Superior temporal gyrus (tissue), 1 donor: ENCODE measurements at regions not wholly inside any gene's neighbourhood (a gene's known extent, or its start where the extent isn't known, plus 50 kb on each side); places are given as distances from the start of the nearest gene placed in this dataset.
"Not testable (repeated sequence)": the region's sequence is repeated elsewhere in the genome, so short reads cannot be mapped to it uniquely, and the experiment has no call there.

ENCODE experiments used
- DNase-seq: peaks from one replicate; pipeline ENCODE4 v3.0.0-alpha.2; 2016; ENCODE audit errors: extremely low spot score

DNA sequence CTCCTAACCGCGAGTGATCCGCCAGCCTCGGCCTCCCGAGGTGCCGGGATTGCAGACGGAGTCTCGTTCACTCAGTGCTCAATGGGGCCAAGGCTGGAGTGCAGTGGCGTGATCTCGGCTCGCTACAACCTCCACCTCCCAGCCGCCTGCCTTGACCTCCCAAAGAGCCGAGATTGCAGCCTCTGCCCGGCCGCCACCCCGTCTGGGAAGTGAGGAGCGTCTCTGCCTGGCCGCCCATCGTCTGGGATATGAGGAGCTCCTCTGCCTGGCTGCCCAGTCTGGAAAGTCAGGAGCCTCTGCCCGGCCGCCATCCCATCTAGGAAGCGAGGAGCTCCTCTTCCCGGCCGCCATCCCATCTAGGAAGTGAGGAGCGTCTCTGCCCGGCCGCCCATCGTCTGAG is 58.8 kb upstream of the ANKRD30BL start:
- DNase-seq = not testable (repeated sequence)

DNA sequence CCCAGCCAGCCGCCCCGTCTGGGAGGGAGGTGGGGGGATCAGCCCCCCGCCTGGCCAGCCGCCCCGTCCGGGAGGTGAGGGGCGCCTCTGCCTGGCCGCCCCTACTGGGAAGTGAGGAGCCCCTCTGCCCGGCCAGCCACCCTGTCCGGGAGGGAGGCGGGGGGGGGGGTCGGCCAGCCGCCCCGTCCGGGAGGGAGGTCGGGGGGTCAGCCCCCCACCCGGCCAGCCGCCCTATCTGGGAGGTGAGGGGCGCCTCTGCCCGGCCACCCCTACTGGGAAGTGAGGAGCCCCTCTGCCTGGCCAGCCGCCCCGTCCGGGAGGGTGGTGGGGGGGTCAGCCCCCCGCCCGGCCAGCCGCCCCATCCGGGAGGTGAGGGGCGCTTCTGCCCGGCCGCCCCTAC is 60.1 kb upstream of the ANKRD30BL start:
- DNase-seq = not testable (repeated sequence)

DNA sequence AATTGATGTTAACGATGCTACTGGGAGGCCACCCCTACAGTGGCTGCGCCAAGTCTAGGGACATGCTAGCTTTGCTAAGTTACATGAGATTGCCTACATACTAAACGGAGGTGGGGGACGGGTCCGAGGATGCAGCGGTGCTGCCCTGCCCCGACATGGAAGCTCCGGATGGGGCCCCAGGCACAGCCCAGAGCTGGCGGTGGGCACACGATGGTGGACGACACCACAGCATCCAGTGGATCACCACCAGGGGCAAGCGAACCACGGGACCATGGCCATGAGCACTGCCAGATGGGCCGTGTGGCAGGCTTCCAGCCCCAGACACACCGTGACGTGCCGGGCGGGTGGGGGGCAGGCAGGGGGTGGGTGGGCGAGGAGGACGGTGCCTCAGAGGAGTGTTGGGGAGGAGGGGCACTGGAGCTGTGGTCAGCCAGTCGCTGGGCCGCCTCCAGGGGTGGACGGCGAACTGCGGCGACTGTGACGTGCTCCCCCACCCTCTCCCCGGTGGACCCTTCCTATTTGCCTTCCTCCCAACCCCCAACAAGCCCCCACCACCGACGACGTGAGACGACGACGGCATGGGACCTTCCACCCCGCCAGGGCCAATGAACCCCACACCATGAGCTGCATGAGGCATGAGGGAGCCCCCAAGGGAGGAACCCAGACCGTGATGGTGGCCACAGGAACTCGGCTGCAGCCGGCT is 90.6 kb upstream of the ANKRD30BL start:
- no peak for DNase-seq

DNA sequence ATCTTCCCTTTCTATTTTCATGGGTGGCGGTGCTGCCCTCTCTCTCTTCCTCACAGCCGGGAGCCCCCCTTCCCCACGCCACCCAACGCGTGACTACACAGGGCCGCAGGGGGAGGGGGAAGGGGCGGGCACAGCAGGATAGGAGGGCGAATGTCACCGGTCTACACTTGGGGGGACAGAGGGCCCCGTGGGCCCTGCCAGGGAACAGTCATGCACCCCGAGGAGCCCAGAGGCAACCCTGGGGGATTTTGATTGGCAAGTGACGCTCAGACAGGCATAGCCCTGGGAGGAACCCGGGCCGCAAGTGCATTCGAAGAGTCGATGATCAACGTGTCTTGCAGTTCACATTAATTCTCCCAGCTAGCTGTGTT is 91.1 kb upstream of the ANKRD30BL start:
- DNase-seq = no peak

DNA sequence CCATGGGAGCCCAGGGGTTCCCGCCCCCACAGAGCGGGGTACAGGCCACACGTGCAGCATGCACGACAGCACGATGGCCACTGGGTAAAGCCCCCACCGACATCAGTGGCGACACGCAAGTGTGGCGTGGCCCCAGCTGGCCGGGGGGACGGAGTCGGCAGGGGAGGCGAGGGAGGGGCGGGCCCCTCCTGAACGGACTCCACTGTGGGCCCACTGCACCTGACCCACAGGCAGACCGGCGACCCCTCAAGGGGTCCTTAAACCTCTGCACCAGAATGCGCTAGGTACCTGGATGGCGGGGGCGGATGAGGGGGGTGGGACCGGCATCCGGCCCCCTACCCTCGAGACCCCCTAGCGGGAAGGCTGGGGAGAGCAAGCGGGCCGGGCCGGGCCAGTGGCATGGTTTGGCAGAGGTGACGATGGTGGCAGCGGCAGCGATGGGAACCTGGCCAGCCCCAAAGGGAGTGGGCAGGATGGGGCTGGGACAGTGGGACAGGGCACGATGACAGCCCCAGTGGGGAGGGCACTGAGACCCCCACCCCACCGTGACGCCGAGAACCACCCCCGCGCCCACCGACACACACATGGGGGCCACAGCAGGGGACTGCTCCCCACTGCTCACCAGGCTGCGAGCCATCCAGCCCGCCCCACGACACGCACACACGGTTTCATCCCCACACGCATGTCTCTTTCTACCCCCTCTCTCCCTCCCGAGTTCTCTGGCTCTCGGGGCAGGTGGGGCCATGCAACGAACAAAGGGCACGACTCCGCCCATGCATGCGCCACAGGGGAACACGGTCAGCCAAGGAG is 91.9 kb upstream of the ANKRD30BL start:
- no peak for DNase-seq

DNA sequence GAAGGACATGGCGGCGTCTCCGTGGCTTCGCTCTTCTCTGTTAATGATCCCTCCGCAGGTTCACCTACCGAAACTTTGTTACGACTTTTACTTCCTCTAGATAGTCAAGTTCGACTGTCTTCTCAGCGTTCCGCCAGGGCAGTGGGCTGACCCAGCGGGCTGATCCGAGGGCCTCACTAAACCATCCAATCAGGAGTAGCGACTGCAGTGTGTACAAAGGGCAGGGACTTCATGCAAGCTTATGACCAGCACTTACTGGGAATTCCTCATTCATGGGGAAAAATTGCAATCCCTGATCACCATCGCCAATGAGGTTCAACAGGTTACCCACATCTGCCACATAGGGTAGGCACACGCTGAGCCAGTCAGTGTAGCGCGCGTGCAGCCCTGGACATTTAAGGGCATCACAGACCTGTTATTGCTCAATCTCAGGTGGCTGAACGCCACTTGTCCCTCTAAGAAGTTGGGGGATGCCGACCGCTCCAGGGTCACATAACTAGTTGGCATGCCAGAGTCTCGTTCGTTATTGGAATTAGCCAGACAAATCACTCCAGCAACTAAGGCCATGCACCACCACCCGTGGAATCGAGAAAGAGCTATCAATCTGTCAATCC is 92.7 kb upstream of the ANKRD30BL start:
- DNase-seq = not testable (repeated sequence)

DNA sequence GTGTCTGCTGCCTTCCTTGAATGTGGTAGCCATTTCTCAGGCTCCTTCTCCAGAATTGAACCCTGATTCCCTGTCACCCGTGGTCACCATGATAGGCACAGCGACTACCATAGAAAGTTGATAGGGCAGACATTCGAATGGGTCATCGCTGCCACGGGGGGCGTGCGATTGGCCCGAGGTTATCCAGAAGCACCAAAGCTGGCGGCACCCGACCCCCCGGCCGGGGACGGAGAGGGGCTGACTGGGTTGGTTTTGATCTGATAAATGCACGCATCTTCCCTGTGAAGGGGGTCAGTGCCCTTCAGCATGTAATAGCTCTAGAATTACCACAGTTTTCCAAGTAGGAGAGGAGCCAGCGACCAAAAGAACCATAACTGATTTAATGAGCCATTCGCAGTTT is 94.0 kb upstream of the ANKRD30BL start:
- no peak for DNase-seq

DNA sequence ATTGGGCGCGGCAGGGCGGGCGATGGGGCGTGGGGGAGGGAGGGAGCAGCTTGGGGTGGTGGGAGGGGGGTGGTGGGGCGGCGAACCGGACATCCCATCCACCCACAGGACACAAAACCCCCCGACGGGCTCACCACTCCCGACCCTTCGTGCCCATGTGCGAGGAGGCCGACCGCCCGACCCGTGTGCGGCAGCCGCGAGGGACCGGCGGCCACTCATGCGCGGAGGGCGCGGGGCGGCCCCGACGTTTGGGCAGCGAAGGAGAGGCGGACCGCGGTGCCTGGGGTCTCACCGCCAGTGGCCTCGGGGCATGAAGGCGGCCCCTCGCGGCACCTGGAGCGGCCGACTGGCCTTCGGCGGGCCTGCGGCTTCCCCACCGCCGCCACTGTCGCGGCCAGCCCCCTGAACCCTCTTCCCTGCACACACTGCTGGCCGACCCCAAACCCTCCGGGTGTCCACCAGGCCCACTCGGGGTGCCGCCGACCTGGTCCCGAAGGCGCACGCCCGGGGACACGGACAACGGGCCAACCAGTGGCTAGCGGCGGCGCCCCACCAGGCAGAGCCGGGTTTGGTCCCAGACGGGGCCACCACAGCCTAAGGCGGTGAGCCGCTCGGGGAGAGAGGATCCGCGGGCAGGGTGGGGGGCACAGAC is 94.6 kb upstream of the ANKRD30BL start:
- DNase-seq = no peak

DNA sequence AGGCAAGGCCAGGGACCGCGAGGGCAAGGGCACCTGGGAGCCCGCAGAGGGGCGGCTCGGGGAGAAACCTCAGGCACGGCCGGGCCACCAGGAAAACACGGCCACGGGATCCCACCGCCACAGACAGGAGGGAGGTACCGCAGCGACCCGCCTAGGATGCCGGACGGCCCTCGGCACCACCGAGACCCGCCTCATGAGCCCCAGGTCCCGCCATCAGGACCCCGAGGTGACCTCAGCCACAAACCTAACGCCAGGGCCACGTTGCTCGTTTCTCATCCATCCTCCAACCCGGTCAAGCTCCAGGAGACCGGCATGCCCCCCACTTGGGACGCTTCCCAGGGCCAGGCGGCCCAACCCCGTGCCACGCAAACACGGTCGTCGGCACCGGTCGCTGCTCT is 95.2 kb upstream of the ANKRD30BL start:
- not testable (repeated sequence) for DNase-seq

DNA sequence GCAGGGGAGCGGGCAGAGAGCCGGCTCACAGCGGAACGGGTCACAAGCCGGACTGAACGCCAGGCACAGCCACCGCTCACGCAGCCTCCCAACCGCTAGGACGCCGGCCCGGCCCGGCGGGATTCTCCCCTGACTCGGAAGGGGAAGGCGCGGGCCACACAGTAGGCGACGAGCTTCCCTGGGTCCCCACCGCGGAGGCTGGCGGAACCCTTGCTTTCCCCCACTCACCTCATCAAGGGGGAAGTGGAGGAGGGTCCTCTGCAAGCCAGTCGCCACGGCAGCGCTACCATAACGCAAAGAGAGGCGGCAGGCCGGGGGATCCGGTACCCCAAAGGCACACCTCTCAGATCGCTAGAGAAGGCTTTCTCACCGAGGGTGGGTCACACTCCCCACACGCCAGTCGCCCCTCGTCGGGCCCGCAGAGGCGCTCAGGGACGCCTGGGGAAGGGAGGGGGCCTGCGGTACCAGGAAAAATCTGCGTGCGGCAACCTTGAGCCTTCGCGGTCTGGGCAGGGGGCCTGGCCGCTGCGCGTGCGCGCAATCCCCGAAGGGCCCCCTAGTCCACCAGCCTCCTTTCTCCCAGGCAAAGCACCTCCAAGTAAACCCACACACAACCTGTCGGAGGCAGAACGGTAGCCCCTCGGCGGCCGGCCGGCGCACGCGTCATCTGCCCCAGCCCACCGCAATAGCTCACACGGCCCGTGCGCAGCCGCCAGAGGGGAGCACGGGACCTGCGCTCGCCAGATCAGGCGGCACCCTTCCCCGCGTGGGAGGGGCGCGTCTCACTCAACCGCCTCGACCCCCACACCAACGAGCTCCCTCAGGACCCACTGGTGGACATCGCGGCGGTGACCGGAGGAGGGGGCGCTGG is 95.8 kb upstream of the ANKRD30BL start:
- not testable (repeated sequence) for DNase-seq

DNA sequence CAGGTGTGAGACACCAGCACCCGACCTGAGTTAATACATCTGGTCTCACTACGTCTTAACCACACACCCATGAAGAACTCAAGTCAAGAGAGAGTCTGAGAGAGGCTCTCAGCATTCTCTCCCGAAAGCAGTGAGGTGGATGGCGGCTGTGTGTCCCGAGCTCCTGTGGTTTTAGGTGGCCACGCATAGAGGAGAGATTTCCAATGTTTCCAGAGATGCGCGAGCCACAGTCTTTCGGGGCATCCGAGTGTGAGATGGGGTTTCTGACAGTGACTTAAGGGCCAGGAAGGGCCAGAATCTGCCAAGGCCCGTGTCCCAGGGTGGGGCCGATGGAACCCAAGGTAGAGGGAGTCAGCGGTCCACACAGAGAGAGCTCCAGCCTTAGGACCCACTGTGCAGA is 97.5 kb upstream of the ANKRD30BL start:
- not testable (repeated sequence) for DNase-seq

DNA sequence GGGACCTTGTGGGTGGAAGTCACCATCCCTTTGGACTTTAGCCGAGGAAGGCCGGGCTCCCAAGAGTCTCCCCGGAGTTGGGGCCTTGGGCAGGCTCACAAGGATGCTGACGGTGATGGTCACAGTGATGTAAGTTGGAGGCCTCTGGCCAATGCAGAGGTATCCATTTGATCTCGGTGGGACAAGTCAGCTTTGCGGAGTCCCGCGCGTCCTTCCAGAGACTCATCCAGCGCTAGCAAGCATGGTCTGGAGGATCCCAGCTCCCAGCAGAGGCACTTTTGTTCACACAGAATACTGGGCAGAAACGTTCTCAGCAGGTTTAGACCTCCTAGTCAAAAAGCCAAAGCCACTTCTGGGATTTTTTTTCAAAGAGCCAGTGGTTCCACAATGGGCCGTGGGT is 103.8 kb upstream of the ANKRD30BL start:
- DNase-seq = not testable (repeated sequence)

DNA sequence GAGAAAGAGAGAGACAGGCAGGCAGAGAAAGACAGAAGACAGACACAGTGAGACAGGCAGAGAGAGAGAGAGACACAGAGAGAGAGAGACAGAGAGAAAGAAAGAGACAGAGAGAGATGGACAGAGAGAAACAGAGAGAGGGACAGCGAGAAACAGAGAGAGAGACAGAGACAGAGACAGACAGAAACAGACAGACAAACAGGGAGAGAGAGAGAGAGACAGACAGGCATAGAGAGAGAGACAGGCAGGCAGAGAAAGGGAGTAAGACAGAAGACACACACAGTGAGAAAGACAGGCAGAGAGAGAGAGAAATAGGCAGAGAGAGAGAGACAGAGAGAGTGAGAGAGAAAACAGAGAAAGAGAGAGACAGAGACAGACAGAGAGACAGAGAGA is 105.3 kb upstream of the ANKRD30BL start:
- no peak for DNase-seq

DNA sequence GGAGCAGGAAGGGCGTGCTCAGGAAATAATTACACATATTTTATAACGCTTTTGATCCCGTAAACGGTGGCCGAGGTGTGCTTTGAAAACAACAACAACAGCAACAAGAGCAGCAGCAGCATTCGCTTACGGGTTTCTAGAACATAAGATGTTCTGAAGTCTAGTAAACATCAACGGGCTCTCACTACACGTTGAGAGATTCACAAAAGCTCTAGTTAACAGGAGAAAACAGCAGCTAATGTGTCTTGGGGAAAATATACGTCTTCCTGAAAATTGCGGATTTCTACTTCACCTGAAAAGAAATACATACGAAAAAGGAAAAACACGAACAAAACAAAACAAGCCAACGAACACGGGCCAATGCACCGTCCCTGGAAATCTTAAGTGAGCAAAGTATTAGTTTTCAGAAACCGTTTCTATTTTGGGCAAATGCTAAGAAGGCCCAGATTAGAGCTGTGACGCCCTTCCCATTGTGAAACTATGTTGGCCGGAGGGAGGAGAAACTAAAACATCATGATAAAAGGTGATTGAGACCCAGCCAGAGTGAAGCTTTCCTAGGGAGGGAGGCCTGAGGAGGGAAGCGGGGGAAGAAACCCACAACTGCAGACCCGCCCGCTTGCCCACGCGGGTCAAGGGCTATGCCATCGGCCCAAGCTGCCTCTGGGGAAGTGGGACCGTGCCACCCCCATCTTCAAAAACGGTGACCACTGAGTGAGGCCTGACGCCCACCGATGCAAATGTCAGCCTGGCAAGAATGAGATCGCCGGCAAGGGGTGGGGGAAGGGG is 105.9 kb upstream of the ANKRD30BL start:
- DNase-seq = peak; percentile 11

DNA sequence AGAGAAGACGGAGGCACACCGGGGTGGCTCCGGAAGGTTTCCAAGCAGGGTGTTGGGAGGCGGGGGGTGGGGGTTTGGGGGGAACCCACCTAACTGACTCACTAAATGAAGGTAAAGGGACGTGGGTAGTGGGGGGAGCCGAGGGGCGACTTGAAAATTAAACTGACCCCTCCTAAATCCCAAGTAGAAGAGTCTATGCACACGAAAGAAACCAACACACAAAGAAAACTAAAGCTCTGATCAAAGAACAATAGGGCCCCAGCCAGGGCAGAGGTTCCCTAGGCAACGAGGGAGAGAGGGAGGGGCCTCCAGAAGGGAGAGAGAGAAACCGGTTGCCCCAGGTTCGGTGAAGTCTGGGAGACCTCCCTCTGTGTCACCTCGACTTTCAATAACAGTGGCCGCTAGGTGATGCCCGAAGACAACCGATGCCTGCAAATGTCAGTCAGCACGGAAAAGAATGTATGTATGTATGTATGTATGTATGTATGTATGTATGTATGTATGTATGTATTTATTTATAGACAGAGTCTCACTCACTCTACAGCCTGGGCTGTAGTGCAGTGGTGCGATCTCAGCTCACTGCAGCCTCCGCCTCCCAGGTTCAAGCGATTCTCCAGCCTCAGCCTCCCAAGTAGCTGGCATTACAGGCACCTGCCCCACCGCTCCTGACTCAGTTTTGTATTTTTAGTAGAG is 106.7 kb upstream of the ANKRD30BL start:
- peak; percentile 18 for DNase-seq

DNA sequence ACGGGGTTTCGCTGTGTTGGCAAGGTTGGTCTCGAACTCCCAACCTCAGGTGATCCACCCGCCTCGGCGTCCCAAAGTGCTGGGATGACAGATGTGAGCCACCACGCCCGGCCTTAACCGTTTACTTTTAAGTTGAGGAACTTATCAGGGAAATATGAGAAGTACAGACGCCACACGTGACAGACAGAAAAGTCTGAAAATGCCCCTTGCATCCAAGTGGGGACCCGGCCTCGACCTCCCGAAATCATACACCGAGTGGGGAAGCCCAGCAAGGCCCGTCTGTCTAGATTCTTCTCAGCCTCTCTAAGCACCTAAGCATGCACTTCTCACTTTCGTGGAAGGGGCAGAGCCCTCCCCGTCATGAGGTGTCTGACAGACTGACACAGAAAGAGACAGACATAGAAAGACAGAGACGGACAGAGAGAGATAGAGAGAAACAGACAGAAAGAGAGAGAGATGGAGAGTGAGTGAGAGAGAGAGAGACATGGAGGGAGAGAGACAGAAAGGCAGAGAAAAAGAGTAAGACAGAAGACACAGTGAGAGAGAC is 107.3 kb upstream of the ANKRD30BL start:
- DNase-seq = no peak

DNA sequence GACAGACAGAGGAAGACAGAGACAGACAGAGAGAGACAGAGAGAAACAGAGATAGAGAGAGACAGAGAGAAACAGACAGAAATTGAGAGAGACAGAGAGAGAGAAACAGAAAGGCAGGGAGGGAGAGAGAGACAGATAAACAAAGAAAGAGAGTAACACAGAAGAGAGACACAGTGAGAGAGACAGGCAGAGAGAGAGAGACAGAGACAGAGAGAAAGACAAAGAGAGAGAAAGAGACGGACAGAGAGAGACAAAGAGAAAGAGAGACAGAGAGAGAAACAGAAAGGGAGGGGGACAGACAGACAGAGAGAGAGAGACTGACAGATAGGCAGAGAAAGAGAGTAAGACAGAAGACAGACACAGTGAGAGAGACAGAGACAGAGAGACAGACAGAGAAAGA is 108.5 kb upstream of the ANKRD30BL start:
- no peak for DNase-seq

DNA sequence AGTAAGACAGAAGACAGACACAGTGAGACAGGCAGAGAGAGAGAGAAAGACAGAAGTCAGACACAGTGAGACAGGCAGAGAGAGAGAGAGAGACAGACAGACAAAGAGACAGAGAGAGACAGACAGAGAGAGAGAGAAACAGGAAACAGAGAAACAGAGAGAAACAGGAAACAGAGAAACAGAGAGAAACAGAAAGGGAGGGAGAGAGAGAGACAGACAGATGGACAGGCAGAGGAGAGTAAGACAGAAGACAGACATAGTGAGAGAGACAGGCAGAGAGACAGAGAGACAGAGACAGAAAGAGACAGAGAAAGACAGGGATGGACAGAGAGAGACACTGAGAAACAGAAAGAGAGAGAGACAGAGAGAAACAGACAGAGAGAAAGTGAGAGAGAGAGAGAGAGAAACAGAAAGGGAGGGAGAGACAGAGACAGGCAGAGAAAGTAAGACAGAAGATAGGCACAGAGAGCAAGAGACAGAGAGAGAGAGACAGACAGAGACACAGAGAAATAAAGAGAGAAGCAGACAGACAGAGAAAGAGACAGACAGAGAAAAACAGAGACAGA is 109.3 kb upstream of the ANKRD30BL start:
- no peak for DNase-seq

DNA sequence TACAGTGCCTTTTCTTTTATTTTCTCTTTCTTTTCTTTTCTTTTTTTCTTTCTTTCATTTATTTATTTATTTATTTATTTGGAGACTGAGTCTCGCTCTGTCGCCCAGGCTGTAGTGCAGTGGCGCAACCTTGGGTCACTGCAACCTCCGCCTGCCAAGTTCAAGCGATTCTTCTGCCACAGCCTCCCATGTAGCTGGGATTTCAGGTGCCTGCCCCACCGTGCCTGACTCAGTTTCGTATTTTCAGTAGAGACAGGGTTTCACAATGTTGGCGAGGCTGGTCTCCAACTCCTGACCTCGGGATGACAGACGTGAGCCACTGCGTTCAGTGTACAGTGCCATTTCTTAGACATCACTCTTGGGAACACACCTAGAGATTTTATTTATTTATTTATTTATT is 110.0 kb upstream of the ANKRD30BL start:
- not testable (repeated sequence) for DNase-seq
